A673 (cell line): ENCODE measurements at regions not wholly inside any gene's neighbourhood (a gene's known extent, or its start where the extent isn't known, plus 50 kb on each side); places are given as distances from the start of the nearest gene placed in this dataset.

Source experiments
- BruUV-seq: library from RNA; stranded (reverse); fragments of 400-500 nt; replicated peaks from 2 replicates; lab custom pipeline; 2021; lab: Mats Ljungman, UMichigan
- CTCF ChIA-PET: fragments of 300-600 bp; sonication (Branson Sonifier 250); formaldehyde crosslinking; loops from one replicate; lab custom pipeline; 2022; ENCODE audit warnings: antibody characterized with exemption; lab: Charles Lee
- POLR2A ChIA-PET: fragments of 300-600 bp; sonication (Branson Sonifier 250); formaldehyde crosslinking; loops from one replicate; lab custom pipeline; 2022; ENCODE audit warnings: antibody characterized with exemption; ENCODE audit not compliant: low non-redundant PET; lab: Charles Lee
- DNase-seq: peaks from one replicate; pipeline ENCODE4 v3.0.0-alpha.2; 2015; ENCODE audit warnings: low spot score
- H3K27ac ChIP-seq: fragments of 200-600 bp; sonication (generic); 2 replicates; pipeline ENCODE4 v1.5.1; 2016; ENCODE audit warnings: mixed run types, low read depth, mild to moderate bottlenecking, mixed read lengths, antibody characterized with exemption, low read length; ENCODE audit not compliant: poor library complexity, severe bottlenecking
- H3K27me3 ChIP-seq: fragments of 200-600 bp; sonication (generic); replicated peaks from 2 replicates; pipeline ENCODE4 v1.6.1; 2017; ENCODE audit warnings: mixed run types, low read depth, mild to moderate bottlenecking, mixed read lengths, antibody characterized with exemption, low read length; ENCODE audit not compliant: insufficient read depth, poor library complexity
- H3K36me3 ChIP-seq: fragments of 200-600 bp; sonication (generic); 2 replicates; pipeline ENCODE4 v1.6.1; 2016; ENCODE audit warnings: mixed run types, mild to moderate bottlenecking, mixed read lengths, antibody characterized with exemption, low read length; ENCODE audit not compliant: insufficient read depth, poor library complexity, severe bottlenecking
- H3K4me1 ChIP-seq: fragments of 200-600 bp; sonication (generic); 2 replicates; pipeline ENCODE4 v1.6.1; 2017; ENCODE audit warnings: mixed run types, mild to moderate bottlenecking, mixed read lengths, antibody characterized with exemption, low read length; ENCODE audit not compliant: insufficient read depth, poor library complexity, severe bottlenecking
- H3K4me3 ChIP-seq: fragments of 200-600 bp; sonication (generic); 2 replicates; pipeline ENCODE4 v1.5.1; 2016; ENCODE audit warnings: low read depth, mixed run types, mild to moderate bottlenecking, mixed read lengths, low read length; ENCODE audit not compliant: poor library complexity, severe bottlenecking
- H3K9me3 ChIP-seq: fragments of 200-600 bp; sonication (generic); 2 replicates; pipeline ENCODE4 v1.6.1; 2016; ENCODE audit warnings: mixed run types, low read depth, mild to moderate bottlenecking, mixed read lengths, antibody characterized with exemption, low read length; ENCODE audit not compliant: poor library complexity, severe bottlenecking
- CTCF ChIP-seq: fragments of 300-800, 200-600 bp; sonication (generic); conservative IDR thresholded peaks from 2 replicates; pipeline ENCODE4 v1.5.1; 2017; ENCODE audit warnings: low read depth, mild to moderate bottlenecking, antibody characterized with exemption, low read length, moderate library complexity, mixed read lengths
- EZH2 ChIP-seq: fragments of 200-600 bp; sonication (generic); IDR thresholded peaks from 2 replicates; pipeline ENCODE4 v1.6.1; 2017; ENCODE audit warnings: borderline replicate concordance, low read depth, mild to moderate bottlenecking, mixed read lengths, antibody characterized with exemption, low read length; ENCODE audit not compliant: poor library complexity, severe bottlenecking
- intact Hi-C: fragments of 100-400 bp; cut with micrococcal nuclease; formaldehyde crosslinking; loops from one replicate; pipeline ENCODE4 v1.10.0; 2022; ENCODE audit not compliant: unreplicated experiment

GRCh38 chr1:222247081-222247480 is 300.8 kb downstream of the HHIPL2 start:
- intact Hi-C loops = no loop called here

GRCh38 chr1:222243902-222244301 is 304.0 kb downstream of the HHIPL2 start:
- Histone ChIP-seq H3K36me3 (no peaks in the 10 kb centered on the region), H3K27ac (no peak overlapping the region), H3K27me3 (no peaks in the 10 kb centered on the region), H3K9me3 (no peaks in the 10 kb centered on the region), H3K4me3 (no peak overlapping the region), H3K4me1 (no peaks in the 10 kb centered on the region)
- no TSS peak for BruUV-seq
- TF ChIP-seq EZH2 (no peak), CTCF (no peak)
- intact Hi-C loops = no loop called here
- no peak for DNase-seq
- ChIA-PET CTCF (no interaction called here), POLR2A (no interaction called here)

More at GRCh38 chr1:222247081-222247480, 300.8 kb downstream of the HHIPL2 start:
- BruUV-seq = no TSS peak
- no peak overlapping the region for H3K27ac ChIP-seq
- H3K27me3 ChIP-seq = no peaks in the 10 kb centered on the region
- DNase-seq = no peak
- TF ChIP-seq CTCF (no peak), EZH2 (no peak)
- H3K4me1 ChIP-seq = no peaks in the 10 kb centered on the region
- no peaks in the 10 kb centered on the region for H3K36me3 ChIP-seq
- H3K9me3 ChIP-seq = no peaks in the 10 kb centered on the region
- POLR2A ChIA-PET = no interaction called here
- CTCF ChIA-PET = no interaction called here
- H3K4me3 ChIP-seq = no peak overlapping the region

- H3K27me3 ChIP-seq = peaks cover 3% of the 10 kb centered on the region
- no peak overlapping the region for H3K4me3 ChIP-seq
- TF ChIP-seq EZH2 (no peak), CTCF (no peak)
- ChIA-PET POLR2A (no interaction called here), CTCF (no interaction called here)
- no peak overlapping the region for H3K27ac ChIP-seq
- H3K36me3 ChIP-seq = no peaks in the 10 kb centered on the region
- no TSS peak for BruUV-seq
- no peak for DNase-seq
- no peaks in the 10 kb centered on the region for H3K9me3 ChIP-seq
- H3K4me1 ChIP-seq = no peaks in the 10 kb centered on the region
- intact Hi-C loops = no loop called here
Observed at GRCh38 chr1:222242492-222242891, 305.4 kb downstream of the HHIPL2 start.
